ENCODE measurements at regions not wholly inside any gene's neighbourhood (a gene's known extent, or its start where the extent isn't known, plus 50 kb on each side); places are given as distances from the start of the nearest gene placed in this dataset.

- TF ChIP-seq POLR2A (IDR thresholded peaks at IDR 0.05) (no peak), CTCF (IDR thresholded peaks at IDR 0.05) (no peak)
These were observed 1201.6 kb upstream of the MAP3K7 start for GRCh38 chr6:91788501-91788900.
